Dendritic cell treated with granulocyte-macrophage colony-stimulating factor and Interleukin-4, amounts not matched to agents 40 ng/mL and 50 ng/mL, for 4 days (primary cell): ENCODE measurements at regions not wholly inside any gene's neighbourhood (a gene's known extent, or its start where the extent isn't known, plus 50 kb on each side); places are given as distances from the start of the nearest gene placed in this dataset.
"Not testable (repeated sequence)": the region's sequence is repeated elsewhere in the genome, so short reads cannot be mapped to it uniquely, and the experiment has no call there.

Source experiments
- H3K27ac Mint-ChIP-seq: one replicate; pipeline ENCODE4 v1.8.0; 2022; ENCODE audit warnings: mild to moderate bottlenecking, mixed read lengths
- H3K27me3 Mint-ChIP-seq: one replicate; pipeline ENCODE4 v1.8.0; 2022; ENCODE audit warnings: mild to moderate bottlenecking, mixed read lengths
- H3K36me3 Mint-ChIP-seq: one replicate; pipeline ENCODE4 v1.8.0; 2022; ENCODE audit warnings: low read depth, mixed read lengths
- H3K4me1 Mint-ChIP-seq: one replicate; pipeline ENCODE4 v1.8.0; 2022; ENCODE audit warnings: low read depth, mixed read lengths
- H3K4me3 Mint-ChIP-seq: one replicate; pipeline ENCODE4 v1.8.0; 2022; ENCODE audit warnings: mild to moderate bottlenecking, moderate library complexity, mixed read lengths
- H3K9me3 Mint-ChIP-seq: one replicate; pipeline ENCODE4 v1.8.0; 2022; ENCODE audit warnings: mixed read lengths
- intact Hi-C: fragments of 100-400 bp; cut with micrococcal nuclease; formaldehyde crosslinking; loops from one replicate; pipeline ENCODE4 v1.15.0; 2022

DNA sequence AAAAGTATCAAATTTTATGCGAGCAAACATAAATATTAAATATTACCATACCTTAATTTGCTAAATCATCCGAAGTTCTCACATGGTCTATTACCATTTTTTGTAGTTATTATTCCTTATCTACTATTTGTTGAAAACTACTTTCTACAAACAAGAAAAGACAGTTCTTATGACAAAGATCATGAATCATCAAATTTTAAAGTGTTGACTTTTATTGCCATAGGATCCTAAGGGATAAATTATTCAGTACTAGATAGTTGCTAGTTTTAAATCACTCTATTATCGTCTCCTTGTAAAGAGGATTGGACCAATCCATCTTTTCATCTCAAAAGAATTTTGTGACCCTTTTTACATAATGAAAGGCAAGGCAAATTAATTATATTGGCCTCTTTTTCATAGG is 523.6 kb upstream of the TMEFF2 start:
- H3K4me1 Mint-ChIP-seq, result no peaks in the 10 kb centered on the region
- no peaks in the 10 kb centered on the region for H3K27me3 Mint-ChIP-seq
- intact Hi-C loops, result no loop called here
- no peaks in the 10 kb centered on the region for H3K36me3 Mint-ChIP-seq
- H3K9me3 Mint-ChIP-seq, result no peaks in the 10 kb centered on the region
- H3K4me3 Mint-ChIP-seq, result no peak overlapping the region
- H3K27ac Mint-ChIP-seq, result no peak overlapping the region

DNA sequence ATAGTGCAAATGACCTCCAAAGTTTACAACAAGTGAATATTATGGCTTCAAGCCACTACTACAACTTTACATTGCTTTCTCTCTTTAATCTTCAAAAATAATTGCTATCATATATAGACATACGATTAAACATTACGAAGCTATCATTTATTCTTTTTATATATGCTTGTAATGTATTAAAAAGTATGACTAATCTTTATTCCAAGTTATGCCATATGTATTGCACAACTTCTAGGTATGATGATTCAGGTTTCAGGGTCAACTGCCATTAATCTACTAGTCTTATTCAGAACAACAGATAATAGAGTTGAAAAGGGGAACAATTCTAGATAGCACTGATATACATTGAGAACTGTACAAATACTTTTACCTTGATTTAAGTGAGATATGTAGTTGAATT is 506.2 kb upstream of the TMEFF2 start:
- Mint-ChIP-seq H3K36me3 (no peaks in the 10 kb centered on the region), H3K4me1 (no peaks in the 10 kb centered on the region), H3K4me3 (no peak overlapping the region), H3K9me3 (no peaks in the 10 kb centered on the region), H3K27ac (no peak overlapping the region), H3K27me3 (no peaks in the 10 kb centered on the region)
- intact Hi-C loops, result no loop called here

DNA sequence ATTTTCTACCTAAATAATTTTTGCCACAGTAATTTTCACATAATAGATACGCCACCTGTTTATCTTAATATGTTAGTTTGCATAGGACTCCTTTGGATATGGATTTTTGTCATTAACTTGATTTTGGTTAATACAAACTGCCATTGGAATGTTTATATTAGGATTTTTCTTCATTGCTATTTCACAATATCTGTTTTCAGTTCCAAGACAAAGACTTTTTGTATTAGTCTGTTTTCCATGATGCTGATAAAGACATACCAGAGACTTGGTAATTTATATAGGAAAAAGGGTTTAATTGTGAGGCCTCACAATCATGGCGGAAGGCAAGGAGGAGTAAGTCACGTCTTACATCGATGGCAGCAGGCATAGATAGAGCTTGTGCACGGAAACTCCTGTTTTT is 503.1 kb upstream of the TMEFF2 start:
- intact Hi-C loops, result no loop called here
- no peaks in the 10 kb centered on the region for H3K36me3 Mint-ChIP-seq
- H3K4me3 Mint-ChIP-seq, result no peak overlapping the region
- no peak overlapping the region for H3K27ac Mint-ChIP-seq
- no peaks in the 10 kb centered on the region for H3K27me3 Mint-ChIP-seq
- no peaks in the 10 kb centered on the region for H3K4me1 Mint-ChIP-seq
- no peaks in the 10 kb centered on the region for H3K9me3 Mint-ChIP-seq

DNA sequence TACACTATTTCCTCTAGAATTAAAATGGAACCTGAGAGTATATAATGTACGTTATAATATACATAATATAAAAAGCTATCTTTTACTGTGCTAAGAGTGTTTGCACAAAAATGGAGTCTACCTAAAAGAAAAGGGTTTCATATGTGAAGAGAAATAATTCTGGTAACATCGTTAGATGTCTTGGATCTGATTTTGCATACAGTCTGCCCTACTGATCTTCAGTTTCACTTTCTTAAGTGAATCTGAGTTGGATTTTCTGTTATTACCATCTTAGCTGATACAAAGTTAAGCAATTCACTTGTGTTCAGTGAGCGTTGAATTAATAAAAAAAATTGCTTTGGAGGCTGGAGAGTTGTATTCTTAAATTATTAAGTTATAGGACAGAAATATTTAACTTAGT is 502.1 kb upstream of the TMEFF2 start:
- Mint-ChIP-seq H3K9me3 (no peaks in the 10 kb centered on the region), H3K4me1 (no peaks in the 10 kb centered on the region), H3K27ac (no peak overlapping the region)

DNA sequence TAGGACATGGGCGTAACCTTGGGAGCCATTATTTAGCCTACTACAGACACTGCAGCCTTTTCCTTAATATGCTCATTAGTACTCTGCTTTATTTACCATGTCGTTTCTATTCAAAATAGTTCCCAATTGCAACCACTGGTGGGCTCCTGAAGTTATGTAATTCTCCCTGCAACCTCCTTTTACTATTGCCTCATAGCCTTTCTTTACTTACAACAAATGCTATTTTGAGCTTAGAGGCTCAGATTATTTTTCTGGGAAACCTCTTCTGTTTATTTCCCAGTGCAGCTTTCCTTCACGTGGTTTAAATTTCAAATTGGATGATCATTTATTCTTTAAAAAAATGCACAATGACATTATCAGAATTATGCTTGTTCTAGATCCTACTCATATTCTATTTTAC is 492.3 kb upstream of the TMEFF2 start:
- Mint-ChIP-seq H3K27me3 (no peaks in the 10 kb centered on the region), H3K36me3 (no peaks in the 10 kb centered on the region), H3K4me1 (no peaks in the 10 kb centered on the region), H3K9me3 (no peaks in the 10 kb centered on the region), H3K4me3 (no peak overlapping the region), H3K27ac (no peak overlapping the region)
- intact Hi-C loops, result no loop called here

More for the DNA sequence above, 502.1 kb upstream of the TMEFF2 start:
- H3K4me3 Mint-ChIP-seq, result no peak overlapping the region
- no peaks in the 10 kb centered on the region for H3K36me3 Mint-ChIP-seq
- no peaks in the 10 kb centered on the region for H3K27me3 Mint-ChIP-seq
- intact Hi-C loops, result no loop called here

DNA sequence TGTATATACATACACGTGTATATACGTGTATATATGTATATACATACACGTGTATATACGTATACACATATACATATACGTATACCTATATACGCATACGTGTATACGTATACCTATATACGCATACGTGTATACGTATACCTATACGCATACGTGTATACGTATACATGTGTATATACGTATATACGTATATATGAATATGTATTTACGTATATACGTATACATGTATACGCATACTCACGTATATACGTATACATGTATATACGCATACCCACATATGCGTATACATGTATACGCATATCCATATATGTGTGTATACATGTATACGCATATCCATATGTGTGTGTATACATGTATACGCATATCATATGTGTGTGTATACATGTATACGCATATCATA is 487.8 kb upstream of the TMEFF2 start:
- H3K27me3 Mint-ChIP-seq, H3K4me3 Mint-ChIP-seq, H3K4me1 Mint-ChIP-seq, H3K27ac Mint-ChIP-seq, H3K9me3 Mint-ChIP-seq, intact Hi-C loops, H3K36me3 Mint-ChIP-seq: not testable (repeated sequence)

DNA sequence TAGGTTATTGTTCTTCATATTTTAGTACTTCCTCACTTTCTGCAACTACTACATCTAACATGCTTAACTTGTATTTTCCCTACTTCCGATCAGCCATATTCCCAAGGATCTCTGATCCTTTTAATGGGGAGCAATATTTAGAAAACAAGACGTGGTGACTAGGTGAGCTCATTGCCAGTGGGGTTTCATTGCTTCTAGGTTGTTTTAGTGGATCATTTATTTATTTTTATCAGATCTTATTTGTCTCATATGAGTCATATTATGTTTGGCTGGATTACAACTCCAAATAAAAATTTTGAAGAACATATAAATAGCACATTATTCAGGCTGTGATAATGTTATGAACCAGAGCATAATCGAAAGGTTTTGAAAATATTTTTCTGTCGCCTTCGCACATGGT is 480.9 kb upstream of the TMEFF2 start:
- intact Hi-C loops, result no loop called here
- Mint-ChIP-seq H3K9me3 (peaks cover 27% of the 10 kb centered on the region), H3K36me3 (no peaks in the 10 kb centered on the region), H3K27me3 (no peaks in the 10 kb centered on the region), H3K4me3 (no peak overlapping the region), H3K27ac (no peak overlapping the region), H3K4me1 (no peaks in the 10 kb centered on the region)

DNA sequence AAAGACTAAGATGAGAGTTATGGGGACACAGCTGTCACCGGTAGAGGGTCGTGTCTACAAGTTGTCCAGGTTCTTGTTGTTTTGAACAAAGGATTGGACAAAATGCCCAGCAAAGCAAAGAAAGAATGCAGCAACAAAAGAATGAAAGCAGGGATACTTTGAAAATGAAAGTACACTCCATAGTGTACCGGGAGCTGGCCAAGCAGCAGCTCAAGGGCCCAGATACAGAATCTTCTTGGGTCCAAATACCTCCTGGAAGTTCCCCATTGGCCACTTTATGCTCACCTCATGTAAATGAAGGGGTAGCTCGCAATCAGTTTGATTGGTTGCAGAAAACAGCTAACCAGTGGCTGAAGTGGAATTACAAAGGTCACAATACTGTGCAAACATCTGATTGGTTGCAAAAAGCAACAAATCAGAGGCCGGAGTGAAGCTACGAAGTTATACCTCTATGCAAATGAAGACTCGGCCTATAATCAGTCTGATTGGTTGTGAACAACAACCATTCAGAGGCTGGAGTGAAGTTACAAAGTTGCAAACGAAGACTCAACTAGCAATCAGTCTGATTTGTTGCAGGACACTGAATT is 474.9 kb upstream of the TMEFF2 start:
- H3K27me3 Mint-ChIP-seq, result no peaks in the 10 kb centered on the region
- intact Hi-C loops, result no loop called here
- no peak overlapping the region for H3K4me3 Mint-ChIP-seq

DNA sequence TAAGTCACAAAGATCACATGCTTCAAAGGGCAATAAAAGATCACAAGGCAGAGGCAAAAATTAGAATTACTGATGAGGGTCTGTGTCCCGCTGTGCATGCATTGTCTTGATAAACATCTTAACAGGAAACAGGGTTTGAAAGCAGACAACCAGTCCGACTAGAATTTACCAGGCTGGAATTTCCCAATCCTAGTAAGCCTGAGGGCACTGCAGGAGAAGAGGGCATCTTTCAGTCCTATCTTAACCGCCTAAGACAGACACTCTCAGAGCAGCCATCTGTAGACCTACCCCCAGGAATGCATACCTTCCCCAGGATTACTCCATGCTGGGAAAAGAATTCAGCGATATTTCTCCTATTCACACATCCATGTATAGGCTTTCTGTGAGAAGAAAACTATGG is 465.8 kb upstream of the TMEFF2 start:
- H3K4me3 Mint-ChIP-seq, H3K27ac Mint-ChIP-seq, H3K4me1 Mint-ChIP-seq, intact Hi-C loops, H3K27me3 Mint-ChIP-seq, H3K36me3 Mint-ChIP-seq: not testable (repeated sequence)
- peaks cover 26% of the 10 kb centered on the region for H3K9me3 Mint-ChIP-seq

More for the DNA sequence above, 474.9 kb upstream of the TMEFF2 start:
- H3K27ac Mint-ChIP-seq, result no peak overlapping the region
- H3K4me1 Mint-ChIP-seq, result no peaks in the 10 kb centered on the region
- no peaks in the 10 kb centered on the region for H3K36me3 Mint-ChIP-seq
- peaks cover 33% of the 10 kb centered on the region for H3K9me3 Mint-ChIP-seq

DNA sequence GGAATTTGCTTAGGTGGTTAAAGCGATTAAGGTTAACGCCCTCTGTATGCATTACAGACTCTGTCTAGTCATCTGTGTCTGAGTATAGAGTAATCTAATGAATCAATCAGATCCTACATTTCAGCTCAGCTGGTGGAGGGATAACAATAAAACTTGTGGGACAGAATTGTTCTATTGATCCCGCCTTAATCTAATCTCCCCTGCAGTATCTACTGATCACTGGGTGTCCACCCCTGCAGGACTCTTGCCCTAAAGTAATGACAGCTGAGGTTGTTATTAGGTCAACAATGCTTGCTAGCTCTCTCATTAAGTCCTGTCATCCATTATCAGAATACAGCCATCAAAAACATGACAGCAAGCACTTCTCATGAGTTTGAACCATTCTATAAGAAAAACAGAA is 462.6 kb upstream of the TMEFF2 start:
- intact Hi-C loops, result no loop called here
- H3K27me3 Mint-ChIP-seq, result no peaks in the 10 kb centered on the region

DNA sequence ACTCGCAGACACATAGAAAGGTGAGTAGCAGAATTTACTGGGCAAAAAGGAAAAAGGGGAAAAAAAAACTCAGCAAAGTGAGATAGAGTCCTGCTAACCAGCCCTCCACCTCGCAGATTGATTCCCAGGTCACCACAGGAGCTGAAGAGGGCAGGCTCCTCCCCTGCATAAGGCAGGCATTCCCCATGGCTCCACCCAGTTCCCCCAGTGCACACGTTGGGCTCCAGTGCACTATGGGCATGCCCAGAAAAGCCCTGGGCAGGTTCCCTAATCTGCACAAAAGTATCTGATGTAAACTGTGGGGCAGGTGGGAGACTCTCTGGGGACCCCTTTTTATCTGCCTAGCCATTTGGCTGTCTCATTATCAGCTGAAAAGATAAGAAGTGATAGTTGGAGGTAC is 461.2 kb upstream of the TMEFF2 start:
- Mint-ChIP-seq H3K27ac (no peak overlapping the region), H3K27me3 (no peaks in the 10 kb centered on the region), H3K4me1 (no peaks in the 10 kb centered on the region), H3K9me3 (peaks cover 35% of the 10 kb centered on the region), H3K36me3 (no peaks in the 10 kb centered on the region), H3K4me3 (no peak overlapping the region)
- intact Hi-C loops, result no loop called here

More for the DNA sequence above, 462.6 kb upstream of the TMEFF2 start:
- no peak overlapping the region for H3K4me3 Mint-ChIP-seq
- no peaks in the 10 kb centered on the region for H3K4me1 Mint-ChIP-seq
- no peak overlapping the region for H3K27ac Mint-ChIP-seq
- peaks cover 46% of the 10 kb centered on the region for H3K9me3 Mint-ChIP-seq
- no peaks in the 10 kb centered on the region for H3K36me3 Mint-ChIP-seq

DNA sequence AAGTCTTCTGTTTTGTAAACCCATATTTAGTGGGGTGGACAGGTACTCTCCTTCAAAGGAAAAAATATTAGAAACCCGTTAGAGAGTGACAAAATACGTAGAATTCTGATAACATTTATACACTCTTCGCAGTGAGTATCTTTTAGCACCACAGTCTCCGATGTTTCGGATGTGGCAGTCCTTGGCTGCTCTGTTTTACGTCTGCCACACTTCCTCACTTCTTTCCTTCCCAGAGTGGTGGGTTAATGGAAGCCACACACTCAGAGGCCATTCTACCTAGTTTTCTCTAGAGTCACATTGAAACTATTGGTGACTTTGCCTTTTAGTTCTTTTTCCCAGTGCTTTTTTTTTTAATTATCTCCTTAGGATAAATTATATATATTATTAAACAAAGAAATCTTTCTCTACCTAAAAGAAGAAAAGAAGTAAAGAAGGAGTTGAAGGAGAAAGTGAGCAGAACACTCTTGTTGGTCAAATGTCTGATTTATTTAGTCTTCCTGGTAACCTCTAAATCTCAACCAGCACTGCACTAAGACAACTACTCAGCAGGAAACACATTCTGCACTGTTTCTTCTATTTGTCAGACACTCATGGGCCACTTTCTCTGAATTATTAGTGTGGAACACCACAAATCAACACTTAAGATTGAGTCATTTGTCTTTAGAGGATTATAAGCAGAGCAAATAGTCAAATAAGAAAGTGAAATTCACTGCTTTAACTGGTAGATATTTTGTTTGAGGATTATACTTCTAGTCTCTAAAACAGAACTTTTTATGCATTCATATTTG is 451.3 kb upstream of the TMEFF2 start:
- H3K9me3 Mint-ChIP-seq, result no peaks in the 10 kb centered on the region
- H3K36me3 Mint-ChIP-seq, result no peaks in the 10 kb centered on the region
- H3K4me3 Mint-ChIP-seq, result no peak overlapping the region
- no peak overlapping the region for H3K27ac Mint-ChIP-seq
- intact Hi-C loops, result no loop called here
- no peaks in the 10 kb centered on the region for H3K4me1 Mint-ChIP-seq
- no peaks in the 10 kb centered on the region for H3K27me3 Mint-ChIP-seq

DNA sequence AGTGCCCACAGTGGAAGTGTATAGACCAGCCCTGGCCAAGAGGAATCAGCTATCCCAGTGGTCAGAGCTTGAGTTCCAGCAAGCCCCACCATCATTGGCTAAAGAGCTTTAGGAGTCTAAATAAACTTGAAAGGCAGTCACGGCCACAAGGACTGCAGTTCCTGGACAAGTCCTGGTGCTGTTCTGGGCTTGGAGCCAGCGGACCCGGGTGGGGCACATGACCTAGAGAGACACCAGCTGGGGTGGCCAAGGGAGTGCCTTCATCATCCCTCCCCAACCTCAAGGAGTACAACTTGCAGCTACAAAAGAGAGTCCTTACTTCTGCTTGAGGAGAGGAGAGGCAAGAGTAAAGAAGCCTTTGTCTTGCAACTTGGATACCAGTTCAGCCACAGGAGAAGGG is 439.8 kb upstream of the TMEFF2 start:
- Mint-ChIP-seq H3K4me3 (no peak overlapping the region), H3K9me3 (peaks cover 52% of the 10 kb centered on the region), H3K27me3 (no peaks in the 10 kb centered on the region), H3K36me3 (no peaks in the 10 kb centered on the region), H3K4me1 (no peaks in the 10 kb centered on the region), H3K27ac (no peak overlapping the region)
- intact Hi-C loops, result no loop called here

DNA sequence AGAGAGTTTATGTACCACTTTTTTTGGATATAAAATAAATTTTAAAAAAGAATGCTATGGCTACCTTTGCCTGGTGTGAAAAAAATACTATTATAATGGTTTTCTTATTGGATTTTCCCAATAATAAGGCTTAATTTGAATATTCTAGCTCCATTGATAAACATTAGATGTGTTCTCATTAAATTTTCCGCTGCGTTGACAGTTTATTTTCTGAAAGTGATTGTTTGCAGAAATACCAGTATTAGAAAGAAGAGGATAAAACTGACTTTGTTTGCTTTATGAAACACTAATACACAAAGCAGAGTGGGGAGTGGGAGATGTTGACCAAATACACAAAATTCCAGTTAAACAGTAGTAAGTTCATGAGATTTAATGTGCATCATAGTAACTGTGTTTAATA is 433.3 kb upstream of the TMEFF2 start:
- Mint-ChIP-seq H3K27me3 (no peaks in the 10 kb centered on the region), H3K27ac (no peak overlapping the region), H3K36me3 (no peaks in the 10 kb centered on the region), H3K4me1 (no peaks in the 10 kb centered on the region), H3K4me3 (no peak overlapping the region), H3K9me3 (peaks cover 19% of the 10 kb centered on the region)
- intact Hi-C loops, result no loop called here

DNA sequence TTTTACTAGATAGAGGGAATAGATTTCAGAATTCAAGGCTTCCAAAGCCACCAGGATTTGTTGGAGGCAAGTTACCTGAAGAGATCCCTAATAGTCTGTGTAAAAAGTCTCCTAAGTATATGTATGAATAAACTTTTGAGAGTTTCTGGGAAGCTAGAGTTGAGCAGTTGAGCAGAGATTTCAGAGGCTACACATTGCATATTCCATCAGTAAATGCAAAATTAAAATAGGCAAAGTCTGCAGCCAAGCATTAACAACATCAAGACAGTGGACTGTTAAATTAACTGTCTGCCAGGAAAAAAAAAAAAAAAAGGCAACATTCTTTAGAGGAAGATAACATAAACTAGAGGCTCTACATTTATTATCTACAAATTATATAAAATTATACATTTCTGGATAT is 420.4 kb upstream of the TMEFF2 start:
- Mint-ChIP-seq H3K27me3 (no peaks in the 10 kb centered on the region), H3K4me1 (no peaks in the 10 kb centered on the region), H3K9me3 (no peaks in the 10 kb centered on the region), H3K36me3 (no peaks in the 10 kb centered on the region), H3K4me3 (no peak overlapping the region), H3K27ac (no peak overlapping the region)
- intact Hi-C loops, result no loop called here
